ENCODE measurements at regions not wholly inside any gene's neighbourhood (a gene's known extent, or its start where the extent isn't known, plus 50 kb on each side); places are given as distances from the start of the nearest gene placed in this dataset.
A peak's percentile ranks its signal among the peaks of the same experiment; 100 is the strongest.

- H3K27ac Mint-ChIP-seq: no peak overlapping the region
- peak; percentile 11 for DNase-seq
- peaks cover 0 to 4% (median 0%) of the 10 kb centered on the region in 3 donors for H3K4me1 Mint-ChIP-seq
- H3K4me3 Mint-ChIP-seq: no peak overlapping the region
- no peaks in the 10 kb centered on the region for H3K9me3 Mint-ChIP-seq
- H3K36me3 Mint-ChIP-seq: peaks cover 37 to 40% of the 10 kb centered on the region in 2 donors
- peak in 1 of 2 donors; percentile 25 for ATAC-seq (ENCODE audit: low read depth in 2 of 2)
- no peaks in the 10 kb centered on the region for H3K27me3 Mint-ChIP-seq
These were observed 112.4 kb downstream of the CYRIA start for GRCh38 chr2:16553226-16553625.

GRCh38 chr2:16552202-16552601, 113.4 kb downstream of the CYRIA start:
- H3K4me3 Mint-ChIP-seq: no peak overlapping the region
- H3K27ac Mint-ChIP-seq: no peak overlapping the region
- DNase-seq (no peak), ATAC-seq (ENCODE audit: low read depth in 2 of 2) (no peak)
- H3K9me3 Mint-ChIP-seq: no peaks in the 10 kb centered on the region
- H3K27me3 Mint-ChIP-seq: no peaks in the 10 kb centered on the region
- peaks cover 34 to 37% of the 10 kb centered on the region in 2 donors for H3K36me3 Mint-ChIP-seq
- peaks cover 0 to 4% (median 0%) of the 10 kb centered on the region in 3 donors for H3K4me1 Mint-ChIP-seq

- H3K9me3 Mint-ChIP-seq: no peaks in the 10 kb centered on the region
- ATAC-seq (ENCODE audit: low read depth in 2 of 2): no peak
- no peak for DNase-seq
- no peak overlapping the region for H3K27ac Mint-ChIP-seq
- peaks cover 13 to 20% of the 10 kb centered on the region in 2 donors for H3K36me3 Mint-ChIP-seq
- H3K4me1 Mint-ChIP-seq: no peaks in the 10 kb centered on the region
- H3K27me3 Mint-ChIP-seq: peaks cover 0 to 2% (median 0%) of the 10 kb centered on the region in 3 donors
- no peak overlapping the region for H3K4me3 Mint-ChIP-seq
These were observed 117.6 kb downstream of the CYRIA start for GRCh38 chr2:16548036-16548435.

GRCh38 chr2:16546128-16546754, 119.4 kb downstream of the CYRIA start:
- Mint-ChIP-seq H3K4me1 (no peaks in the 10 kb centered on the region), H3K4me3 (no peak overlapping the region), H3K27ac (no peak overlapping the region), H3K9me3 (no peaks in the 10 kb centered on the region), H3K36me3 (peaks cover 5 to 6% of the 10 kb centered on the region in 2 donors), H3K27me3 (peaks cover 0 to 6% (median 0%) of the 10 kb centered on the region in 3 donors)
- ATAC-seq (ENCODE audit: low read depth in 2 of 2) (no peak), DNase-seq (peak; percentile 7)

- Mint-ChIP-seq H3K4me1 (no peaks in the 10 kb centered on the region), H3K9me3 (peaks cover 0 to 2% (median 0%) of the 10 kb centered on the region in 7 donors), H3K27ac (no peak overlapping the region), H3K4me3 (no peak overlapping the region), H3K27me3 (peaks cover 12 to 22% (median 13%) of the 10 kb centered on the region in 3 donors), H3K36me3 (no peaks in the 10 kb centered on the region)
- ATAC-seq (ENCODE audit: low read depth in 2 of 2) (no peak), DNase-seq (no peak)
These were observed 126.9 kb downstream of the CYRIA start for GRCh38 chr2:16538707-16539106.

- Mint-ChIP-seq H3K36me3 (no peaks in the 10 kb centered on the region), H3K9me3 (peaks cover 0 to 2% (median 0%) of the 10 kb centered on the region in 7 donors), H3K27me3 (peaks cover 14 to 28% (median 15%) of the 10 kb centered on the region in 3 donors), H3K27ac (no peak overlapping the region), H3K4me1 (no peaks in the 10 kb centered on the region), H3K4me3 (no peak overlapping the region)
- no peak for DNase-seq
- ATAC-seq (ENCODE audit: low read depth in 2 of 2): no peak
These were observed 128.3 kb downstream of the CYRIA start for GRCh38 chr2:16537347-16537746.

GRCh38 chr2:16526193-16526592, 139.4 kb downstream of the CYRIA start:
- Mint-ChIP-seq H3K36me3 (no peaks in the 10 kb centered on the region), H3K27ac (no peak overlapping the region), H3K4me3 (peak overlapping the region in 1 of 8 donors; percentile 11), H3K27me3 (peaks cover 21 to 51% (median 38%) of the 10 kb centered on the region in 3 donors), H3K4me1 (no peaks in the 10 kb centered on the region), H3K9me3 (no peaks in the 10 kb centered on the region)
- no peak for DNase-seq
- ATAC-seq (ENCODE audit: low read depth in 2 of 2): no peak

GRCh38 chr2:16525265-16525887, 140.3 kb downstream of the CYRIA start:
- peaks cover 27 to 48% (median 37%) of the 10 kb centered on the region in 3 donors for H3K27me3 Mint-ChIP-seq

GRCh38 chr2:16523711-16524110, 141.9 kb downstream of the CYRIA start:
- Mint-ChIP-seq H3K27ac (no peak overlapping the region), H3K36me3 (no peaks in the 10 kb centered on the region), H3K4me1 (no peaks in the 10 kb centered on the region), H3K4me3 (no peak overlapping the region), H3K9me3 (no peaks in the 10 kb centered on the region), H3K27me3 (peaks cover 29 to 42% (median 30%) of the 10 kb centered on the region in 3 donors)
- DNase-seq: no peak
- no peak for ATAC-seq (ENCODE audit: low read depth in 2 of 2)

More at GRCh38 chr2:16525265-16525887, 140.3 kb downstream of the CYRIA start:
- no peak for DNase-seq
- no peaks in the 10 kb centered on the region for H3K36me3 Mint-ChIP-seq
- no peak overlapping the region for H3K27ac Mint-ChIP-seq
- H3K4me3 Mint-ChIP-seq: no peak overlapping the region
- no peaks in the 10 kb centered on the region for H3K9me3 Mint-ChIP-seq
- H3K4me1 Mint-ChIP-seq: no peaks in the 10 kb centered on the region
- ATAC-seq (ENCODE audit: low read depth in 2 of 2): no peak

GRCh38 chr2:16522031-16522831, 143.4 kb downstream of the CYRIA start:
- DNase-seq (no peak), ATAC-seq (ENCODE audit: low read depth in 2 of 2) (no peak)
- Mint-ChIP-seq H3K27me3 (peaks cover 30 to 34% (median 31%) of the 10 kb centered on the region in 3 donors), H3K36me3 (no peaks in the 10 kb centered on the region), H3K9me3 (no peaks in the 10 kb centered on the region), H3K4me1 (no peaks in the 10 kb centered on the region), H3K27ac (no peak overlapping the region), H3K4me3 (no peak overlapping the region)

GRCh38 chr2:16520891-16521290, 144.7 kb downstream of the CYRIA start:
- Mint-ChIP-seq H3K4me3 (no peak overlapping the region), H3K36me3 (no peaks in the 10 kb centered on the region), H3K27me3 (peaks cover 22 to 33% (median 28%) of the 10 kb centered on the region in 3 donors), H3K9me3 (no peaks in the 10 kb centered on the region), H3K27ac (no peak overlapping the region), H3K4me1 (no peaks in the 10 kb centered on the region)
- ATAC-seq (ENCODE audit: low read depth in 2 of 2) (no peak), DNase-seq (no peak)

GRCh38 chr2:16515696-16516095, 149.9 kb downstream of the CYRIA start:
- H3K9me3 Mint-ChIP-seq: peaks cover 0 to 4% (median 0%) of the 10 kb centered on the region in 7 donors
- peak overlapping the region in 1 of 6 donors; percentile 35 for H3K27ac Mint-ChIP-seq
- H3K36me3 Mint-ChIP-seq: no peaks in the 10 kb centered on the region

GRCh38 chr2:16513626-16514025, 152.0 kb downstream of the CYRIA start:
- peaks cover 0 to 5% (median 0%) of the 10 kb centered on the region in 3 donors for H3K4me1 Mint-ChIP-seq
- H3K36me3 Mint-ChIP-seq: no peaks in the 10 kb centered on the region
- H3K9me3 Mint-ChIP-seq: peaks cover 0 to 4% (median 0%) of the 10 kb centered on the region in 7 donors
- no peak for DNase-seq
- ATAC-seq (ENCODE audit: low read depth in 2 of 2): no peak
- no peak overlapping the region for H3K4me3 Mint-ChIP-seq
- H3K27ac Mint-ChIP-seq: no peak overlapping the region
- H3K27me3 Mint-ChIP-seq: peaks cover 45 to 50% (median 46%) of the 10 kb centered on the region in 3 donors

More at GRCh38 chr2:16515696-16516095, 149.9 kb downstream of the CYRIA start:
- no peak overlapping the region for H3K4me3 Mint-ChIP-seq
- no peak for ATAC-seq (ENCODE audit: low read depth in 2 of 2)
- DNase-seq: no peak
- peaks cover 24 to 36% (median 31%) of the 10 kb centered on the region in 3 donors for H3K27me3 Mint-ChIP-seq
- no peaks in the 10 kb centered on the region for H3K4me1 Mint-ChIP-seq
